ENCODE measurements at regions not wholly inside any gene's neighbourhood (a gene's known extent, or its start where the extent isn't known, plus 50 kb on each side); places are given as distances from the start of the nearest gene placed in this dataset.
"Not testable (repeated sequence)": the region's sequence is repeated elsewhere in the genome, so short reads cannot be mapped to it uniquely, and the experiment has no call there.

DNA sequence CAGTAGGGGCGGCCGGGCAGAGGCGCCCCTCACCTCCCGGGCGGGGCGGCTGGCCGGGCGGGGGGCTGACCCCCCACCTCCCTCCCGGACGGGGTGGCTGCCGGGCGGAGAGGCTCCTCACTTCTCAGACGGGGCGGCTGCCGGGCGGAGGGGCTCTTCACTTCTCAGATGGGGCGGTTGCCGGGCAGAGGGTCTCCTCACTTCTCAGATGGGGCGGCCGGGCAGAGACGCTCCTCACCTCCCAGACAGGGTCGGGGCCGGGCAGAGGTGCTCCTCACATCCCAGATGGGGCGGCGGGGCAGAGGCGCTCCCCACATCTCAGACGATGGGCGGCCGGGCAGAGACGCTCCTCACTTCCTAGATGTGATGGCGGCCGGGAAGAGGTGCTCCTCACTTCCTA lies 389.8 kb downstream of the DSEL start:
- DNase-seq: not testable (repeated sequence)

GRCh38 chr18:67123901-67124300 lies 392.6 kb downstream of the DSEL start:
- no peak for DNase-seq

- DNase-seq: no peak
Measured at GRCh38 chr18:67117804-67118203, 398.7 kb downstream of the DSEL start.

- no peak for DNase-seq
Measured at GRCh38 chr18:67109535-67109934, 407.0 kb downstream of the DSEL start.

DNA sequence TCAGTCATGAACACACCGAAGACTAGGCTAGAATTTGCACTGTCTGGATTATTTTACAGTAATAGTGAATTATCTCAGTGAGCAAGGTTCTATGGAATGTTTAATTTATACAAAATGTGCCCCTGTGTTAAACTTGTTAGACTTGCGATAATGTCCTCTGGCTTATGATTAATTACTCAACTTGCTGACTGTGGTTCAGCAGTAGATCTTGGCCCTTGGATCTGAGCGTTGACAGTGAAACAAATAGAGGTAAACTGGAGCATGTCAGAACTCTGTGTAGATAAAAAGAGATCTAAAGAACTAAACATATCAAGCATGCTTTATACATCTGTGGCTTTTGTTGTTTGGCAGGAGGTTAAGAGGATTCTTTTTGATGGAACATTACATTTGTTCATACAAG lies 407.6 kb downstream of the DSEL start:
- DNase-seq: no peak

DNA sequence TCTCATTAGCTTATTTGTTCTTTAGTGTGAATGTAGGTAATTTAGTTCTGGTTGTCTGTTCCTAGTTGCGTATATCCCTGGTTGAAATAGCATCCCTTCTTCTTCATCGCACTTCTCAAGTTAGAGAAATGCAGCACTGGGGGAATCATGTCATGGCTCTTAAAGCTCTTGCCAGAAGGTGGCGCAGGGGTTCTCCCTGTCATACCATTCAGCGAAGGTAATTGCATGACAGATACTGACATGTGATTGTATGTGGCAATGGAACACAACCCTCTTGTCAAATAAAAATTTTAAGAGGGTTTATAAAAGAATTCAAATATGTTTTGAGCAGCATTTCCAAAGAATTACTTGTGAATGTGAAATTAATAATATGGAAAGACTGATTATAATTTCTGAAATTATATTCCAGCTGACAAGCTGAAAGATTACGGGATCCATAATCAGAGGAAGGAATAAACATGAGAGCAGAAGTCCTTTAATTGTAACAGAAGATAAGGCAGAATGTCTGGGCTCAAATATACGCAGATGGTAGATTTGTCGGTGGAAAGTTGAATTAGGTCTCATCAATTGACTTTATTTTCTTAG lies 411.7 kb downstream of the DSEL start:
- DNase-seq: peak; percentile 5

- no peak for DNase-seq
Measured at GRCh38 chr18:67094123-67094522, 422.4 kb downstream of the DSEL start.

GRCh38 chr18:67092141-67092540 lies 424.4 kb downstream of the DSEL start:
- DNase-seq: no peak

- DNase-seq: no peak
Measured at GRCh38 chr18:67081482-67082211, 434.9 kb downstream of the DSEL start.

GRCh38 chr18:67080601-67081000 lies 435.9 kb downstream of the DSEL start:
- DNase-seq: no peak

- no peak for DNase-seq
Measured at GRCh38 chr18:67074309-67074708, 442.2 kb downstream of the DSEL start.

DNA sequence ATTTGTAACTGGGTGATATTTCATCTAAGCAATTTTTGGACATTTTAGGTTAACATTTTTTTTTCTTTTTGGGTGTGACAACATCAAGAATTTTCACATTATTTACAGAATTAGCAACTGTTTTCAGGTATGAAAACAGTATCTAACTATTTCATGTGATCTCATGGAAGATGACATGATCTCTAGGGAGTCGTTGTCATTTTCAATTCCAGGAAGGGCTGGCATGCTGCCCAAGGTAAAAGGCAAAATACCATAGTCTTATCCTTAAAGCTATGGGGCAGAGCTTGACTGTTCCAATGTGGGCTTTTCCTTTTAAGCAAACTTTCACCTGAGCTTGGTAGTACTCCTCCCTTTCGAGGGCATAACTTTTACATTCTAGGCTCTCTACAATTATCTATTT lies 443.7 kb downstream of the DSEL start:
- DNase-seq: no peak

DNA sequence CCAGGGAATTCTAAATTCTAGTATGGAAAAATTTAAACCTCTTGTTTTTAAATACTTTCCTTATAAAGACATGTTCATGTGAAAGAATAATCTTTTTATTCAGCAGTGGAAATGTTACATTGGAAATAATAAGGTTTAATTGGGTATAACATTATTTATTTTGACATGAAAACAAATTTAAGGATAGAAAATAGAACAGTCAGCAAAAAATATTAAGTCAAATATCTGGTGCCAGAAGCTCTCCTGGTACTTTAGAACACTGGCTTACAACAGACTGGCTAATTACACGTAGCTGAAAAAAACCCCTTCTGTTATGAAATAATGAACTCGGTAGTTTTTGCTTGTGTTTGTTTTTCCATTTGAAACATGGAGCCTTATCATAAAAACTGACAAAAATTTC lies 447.9 kb downstream of the DSEL start:
- no peak for DNase-seq

DNA sequence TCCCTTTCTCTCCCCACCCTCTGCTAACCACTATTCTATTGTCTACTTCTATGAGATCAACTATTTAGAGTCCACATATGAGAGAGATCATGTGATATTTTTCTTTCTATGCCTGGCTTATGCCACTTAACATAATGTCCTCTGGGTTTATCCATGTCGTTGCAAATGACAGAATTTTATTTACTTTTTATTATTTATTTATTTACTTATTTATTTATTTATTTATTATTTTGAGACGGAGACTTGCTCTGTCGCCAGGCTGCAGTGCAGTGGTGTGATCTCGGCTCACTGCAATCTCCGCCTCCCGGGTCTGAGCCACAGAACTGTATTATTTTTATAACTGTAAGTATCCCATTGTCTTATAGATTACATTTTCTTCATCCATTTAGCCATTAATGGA lies 443.4 kb upstream of the CDH19 start:
- no peak for DNase-seq

DNA sequence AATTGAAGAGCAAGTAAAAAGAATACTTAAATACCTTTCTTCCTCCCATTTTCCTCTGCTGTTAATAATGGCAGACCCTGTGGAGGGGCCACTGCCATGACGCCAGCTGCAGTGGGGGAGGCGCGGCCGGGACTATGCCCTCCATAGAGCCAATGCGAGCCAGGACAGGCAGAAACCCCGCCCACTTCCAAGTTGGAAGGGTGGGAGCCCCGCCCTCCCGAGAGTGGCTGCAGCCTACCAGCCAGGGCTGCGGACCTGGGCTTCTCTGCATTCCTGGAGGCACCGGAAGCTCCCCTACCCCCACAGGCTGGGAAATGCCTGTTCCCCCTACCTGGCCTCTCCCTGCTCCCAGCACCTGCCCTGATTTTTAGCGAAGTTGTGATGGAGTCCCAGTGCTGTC lies 439.4 kb upstream of the CDH19 start:
- no peak for DNase-seq

DNA sequence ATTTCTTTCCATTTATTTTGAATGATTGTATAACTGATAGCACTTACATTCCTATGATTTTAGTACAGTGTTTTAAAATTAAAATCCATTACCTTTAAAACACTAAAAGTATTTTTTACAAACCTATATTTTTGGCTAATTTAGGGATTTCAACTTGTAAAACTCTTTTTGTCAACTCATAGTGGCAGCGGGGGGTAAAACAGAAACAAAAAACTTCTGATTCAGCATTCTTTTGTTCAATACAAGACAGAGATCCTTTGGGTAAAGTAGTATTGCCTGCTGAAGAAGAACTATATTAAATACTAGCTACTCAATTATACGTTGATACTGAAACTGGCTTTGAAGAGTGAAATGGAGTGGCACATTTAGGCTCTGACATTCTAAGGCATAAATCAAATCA lies 437.4 kb upstream of the CDH19 start:
- DNase-seq: no peak

DNA sequence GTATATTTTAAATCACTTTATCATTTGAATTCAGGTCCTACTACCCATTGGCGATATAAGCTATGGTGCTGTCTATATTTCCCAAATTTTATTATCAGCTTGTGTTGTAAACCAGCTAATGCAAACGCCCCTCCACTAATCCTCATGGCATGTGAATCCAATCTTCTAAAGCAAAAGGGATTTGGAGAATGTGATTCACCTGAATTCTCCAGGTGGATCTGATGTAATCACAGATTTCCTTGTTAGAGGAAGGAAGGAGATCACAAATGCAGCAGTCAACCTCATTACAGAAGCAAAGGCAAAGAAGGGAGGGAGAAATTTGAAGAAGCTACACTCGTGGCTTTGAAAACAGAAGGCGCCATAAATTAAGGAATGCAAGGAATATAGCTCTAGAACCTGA lies 431.1 kb upstream of the CDH19 start:
- no peak for DNase-seq

GRCh38 chr18:67023059-67023458 lies 419.2 kb upstream of the CDH19 start:
- DNase-seq: no peak

GRCh38 chr18:67010919-67011318 lies 407.0 kb upstream of the CDH19 start:
- DNase-seq: no peak

- DNase-seq: no peak
Measured at GRCh38 chr18:67007999-67008398, 404.1 kb upstream of the CDH19 start.

- DNase-seq: no peak
Measured at GRCh38 chr18:67007085-67007484, 403.2 kb upstream of the CDH19 start.

- DNase-seq: no peak
Measured at GRCh38 chr18:67001052-67001451, 397.2 kb upstream of the CDH19 start.

DNA sequence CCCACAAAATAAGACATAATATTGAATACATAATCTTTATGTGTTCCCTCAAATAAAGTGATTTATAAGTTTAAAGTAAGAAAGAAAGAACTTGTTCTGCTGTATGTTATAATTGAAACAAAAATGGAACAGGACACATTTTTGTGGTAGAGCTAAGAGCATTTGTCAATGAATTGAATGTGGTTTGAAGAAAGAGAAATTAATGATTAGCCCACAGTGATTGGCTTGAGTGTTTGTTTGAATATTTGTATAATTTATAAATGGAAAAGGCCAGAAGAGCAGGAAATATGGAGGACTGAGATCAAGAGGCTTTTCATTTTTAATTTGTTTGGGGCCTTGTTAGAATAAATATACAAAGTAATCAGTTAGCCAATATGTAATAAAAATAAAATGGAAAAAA lies 395.1 kb upstream of the CDH19 start:
- no peak for DNase-seq

- no peak for DNase-seq
Measured at GRCh38 chr18:66995270-66995669, 391.4 kb upstream of the CDH19 start.

DNA sequence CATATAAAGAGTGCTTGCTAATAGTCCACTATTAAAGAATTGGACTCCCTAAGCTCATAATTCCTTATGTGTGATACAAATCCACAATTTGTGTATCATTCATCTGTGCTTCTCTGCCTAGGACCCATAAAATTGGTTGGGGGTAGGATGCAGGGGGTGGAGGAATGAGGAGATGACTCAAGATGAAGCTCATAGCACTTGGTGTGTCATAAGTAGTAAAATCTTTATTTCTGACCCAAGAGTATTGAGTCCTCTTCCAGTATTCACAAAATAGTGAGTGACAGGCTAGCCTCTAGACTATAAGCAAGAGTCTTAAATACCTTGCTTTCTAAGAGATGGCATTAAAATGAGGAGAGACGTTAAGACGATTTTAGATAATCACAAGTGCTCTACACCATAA lies 390.9 kb upstream of the CDH19 start:
- DNase-seq: no peak

Measured in activated gamma-delta T cell treated with Interleukin-2 at 50 U/mL for 16 hours (primary cell).